MM.1S (cell line): ENCODE measurements at regions not wholly inside any gene's neighbourhood (a gene's known extent, or its start where the extent isn't known, plus 50 kb on each side); places are given as distances from the start of the nearest gene placed in this dataset.

Experiments
- EZH2 ChIP-seq: fragments of 300-600 bp; sonication (generic); optimal IDR thresholded peaks from 2 replicates; pipeline ENCODE3; 2017; ENCODE audit warnings: low read depth, mild to moderate bottlenecking, antibody characterized with exemption, low read length, mixed read lengths
- EZH2phosphoT487 ChIP-seq: fragments of 300-600 bp; sonication (generic); IDR thresholded peaks from 2 replicates; pipeline ENCODE4 v1.6.1; 2018; ENCODE audit warnings: antibody characterized with exemption, low read length
- TF ChIP-seq, protein P1 (sequence below): fragments of 300-600 bp; sonication (generic); IDR thresholded peaks from 2 replicates; pipeline ENCODE4 v1.5.1; 2016; ENCODE audit warnings: antibody characterized with exemption, low read length, mixed read lengths

DNA sequence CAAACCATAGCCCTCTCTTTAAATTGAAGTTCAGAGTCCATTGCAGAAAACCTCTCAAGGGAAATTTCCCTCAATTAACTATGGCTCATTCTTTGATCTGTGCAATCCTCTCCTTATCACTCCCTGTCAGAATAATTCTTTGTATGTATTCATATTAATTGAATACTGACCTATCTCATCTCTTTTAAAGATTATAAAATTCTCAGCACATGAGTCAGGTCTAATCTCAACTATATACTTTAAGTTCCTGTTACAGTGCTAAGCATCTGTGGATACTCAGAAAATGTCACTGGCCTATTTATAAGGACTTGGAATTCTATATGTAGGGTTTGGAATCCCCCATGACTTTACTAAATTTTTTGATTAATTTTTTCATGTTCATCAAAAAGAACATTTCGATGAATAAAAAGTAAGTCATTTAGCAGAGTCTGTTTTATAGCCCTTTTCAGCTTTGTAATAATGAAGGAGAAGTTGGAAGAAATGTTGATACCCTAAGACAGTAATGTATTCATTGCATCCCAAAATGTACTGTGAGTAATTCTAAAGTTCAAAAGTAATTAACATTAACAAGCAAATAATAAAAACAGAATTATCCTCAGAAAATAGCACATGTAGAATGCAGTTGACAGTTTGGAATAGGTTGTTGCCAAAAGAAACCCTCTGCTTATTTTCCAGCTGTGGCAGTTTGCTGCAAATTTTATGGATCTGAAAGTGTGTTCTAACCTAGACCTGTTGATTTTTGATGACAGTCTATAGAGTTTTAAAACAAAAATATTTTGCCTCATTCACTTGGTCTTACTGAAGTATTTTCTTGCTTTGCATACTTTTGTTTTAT, 503.4 kb upstream of the CBLB start:
- TF ChIP-seq, protein P1, sequence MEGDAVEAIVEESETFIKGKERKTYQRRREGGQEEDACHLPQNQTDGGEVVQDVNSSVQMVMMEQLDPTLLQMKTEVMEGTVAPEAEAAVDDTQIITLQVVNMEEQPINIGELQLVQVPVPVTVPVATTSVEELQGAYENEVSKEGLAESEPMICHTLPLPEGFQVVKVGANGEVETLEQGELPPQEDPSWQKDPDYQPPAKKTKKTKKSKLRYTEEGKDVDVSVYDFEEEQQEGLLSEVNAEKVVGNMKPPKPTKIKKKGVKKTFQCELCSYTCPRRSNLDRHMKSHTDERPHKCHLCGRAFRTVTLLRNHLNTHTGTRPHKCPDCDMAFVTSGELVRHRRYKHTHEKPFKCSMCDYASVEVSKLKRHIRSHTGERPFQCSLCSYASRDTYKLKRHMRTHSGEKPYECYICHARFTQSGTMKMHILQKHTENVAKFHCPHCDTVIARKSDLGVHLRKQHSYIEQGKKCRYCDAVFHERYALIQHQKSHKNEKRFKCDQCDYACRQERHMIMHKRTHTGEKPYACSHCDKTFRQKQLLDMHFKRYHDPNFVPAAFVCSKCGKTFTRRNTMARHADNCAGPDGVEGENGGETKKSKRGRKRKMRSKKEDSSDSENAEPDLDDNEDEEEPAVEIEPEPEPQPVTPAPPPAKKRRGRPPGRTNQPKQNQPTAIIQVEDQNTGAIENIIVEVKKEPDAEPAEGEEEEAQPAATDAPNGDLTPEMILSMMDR = no peak
- TF ChIP-seq EZH2 (no peak), EZH2phosphoT487 (no peak)
